ENCODE measurements at regions not wholly inside any gene's neighbourhood (a gene's known extent, or its start where the extent isn't known, plus 50 kb on each side); places are given as distances from the start of the nearest gene placed in this dataset.

GRCh38 chr1:232276651-232277050, 353.3 kb downstream of the SIPA1L2 start:
- ATAC-seq: no peak
- TF ChIP-seq ZNF565 (CRISPR knock-in tag; conservative IDR thresholded peaks at IDR 0.05; ENCODE audit: low read depth) (no peak), GLIS3 (CRISPR knock-in tag; IDR thresholded peaks at IDR 0.05) (no peak), TSHZ2 (CRISPR knock-in tag; IDR thresholded peaks at IDR 0.05) (no peak), ARNTL (CRISPR knock-in tag; IDR thresholded peaks at IDR 0.05; ENCODE audit: borderline replicate concordance, low read depth) (no peak), SNAI2 (CRISPR knock-in tag; IDR thresholded peaks at IDR 0.05) (no peak)

GRCh38 chr1:232274999-232275710, 354.8 kb downstream of the SIPA1L2 start:
- TF ChIP-seq PATZ1 (CRISPR knock-in tag; IDR thresholded peaks at IDR 0.05; ENCODE audit: borderline replicate concordance) (no peak), ISL1 (CRISPR knock-in tag; IDR thresholded peaks at IDR 0.05) (no peak), OSR1 (CRISPR knock-in tag; IDR thresholded peaks at IDR 0.05) (no peak), GLIS3 (CRISPR knock-in tag; IDR thresholded peaks at IDR 0.05) (no peak), RARB (CRISPR knock-in tag; IDR thresholded peaks at IDR 0.05) (no peak), PPARA (CRISPR knock-in tag; IDR thresholded peaks at IDR 0.05; ENCODE audit: borderline replicate concordance) (no peak)
- ATAC-seq: no peak

- ATAC-seq: no peak
- TF ChIP-seq PATZ1 (CRISPR knock-in tag; IDR thresholded peaks at IDR 0.05; ENCODE audit: borderline replicate concordance) (no peak), ZNF565 (CRISPR knock-in tag; conservative IDR thresholded peaks at IDR 0.05; ENCODE audit: low read depth) (no peak), CSDC2 (CRISPR knock-in tag; IDR thresholded peaks at IDR 0.05) (no peak), ZFP30 (CRISPR knock-in tag; IDR thresholded peaks at IDR 0.05) (no peak), OSR1 (CRISPR knock-in tag; IDR thresholded peaks at IDR 0.05) (no peak), ESRRG (CRISPR knock-in tag; IDR thresholded peaks at IDR 0.05) (no peak), BACH2 (CRISPR knock-in tag; IDR thresholded peaks at IDR 0.05; ENCODE audit: borderline replicate concordance) (no peak), CREB5 (CRISPR knock-in tag; IDR thresholded peaks at IDR 0.05; ENCODE audit: low read depth) (no peak), SNAI2 (CRISPR knock-in tag; IDR thresholded peaks at IDR 0.05) (no peak), RARB (CRISPR knock-in tag; IDR thresholded peaks at IDR 0.05) (no peak), TSHZ2 (CRISPR knock-in tag; IDR thresholded peaks at IDR 0.05) (no peak), ARNTL (CRISPR knock-in tag; IDR thresholded peaks at IDR 0.05; ENCODE audit: borderline replicate concordance, low read depth) (no peak), ZC3H10 (CRISPR knock-in tag; IDR thresholded peaks at IDR 0.05) (no peak), POU6F1 (CRISPR knock-in tag; IDR thresholded peaks at IDR 0.05; ENCODE audit: borderline replicate concordance, low read depth) (no peak), ISL1 (CRISPR knock-in tag; IDR thresholded peaks at IDR 0.05) (no peak), TOX (CRISPR knock-in tag; IDR thresholded peaks at IDR 0.05; ENCODE audit: borderline replicate concordance) (no peak)
Measured at GRCh38 chr1:232274236-232274855, 355.6 kb downstream of the SIPA1L2 start.
